ENCODE measurements at regions not wholly inside any gene's neighbourhood (a gene's known extent, or its start where the extent isn't known, plus 50 kb on each side); places are given as distances from the start of the nearest gene placed in this dataset.

DNA sequence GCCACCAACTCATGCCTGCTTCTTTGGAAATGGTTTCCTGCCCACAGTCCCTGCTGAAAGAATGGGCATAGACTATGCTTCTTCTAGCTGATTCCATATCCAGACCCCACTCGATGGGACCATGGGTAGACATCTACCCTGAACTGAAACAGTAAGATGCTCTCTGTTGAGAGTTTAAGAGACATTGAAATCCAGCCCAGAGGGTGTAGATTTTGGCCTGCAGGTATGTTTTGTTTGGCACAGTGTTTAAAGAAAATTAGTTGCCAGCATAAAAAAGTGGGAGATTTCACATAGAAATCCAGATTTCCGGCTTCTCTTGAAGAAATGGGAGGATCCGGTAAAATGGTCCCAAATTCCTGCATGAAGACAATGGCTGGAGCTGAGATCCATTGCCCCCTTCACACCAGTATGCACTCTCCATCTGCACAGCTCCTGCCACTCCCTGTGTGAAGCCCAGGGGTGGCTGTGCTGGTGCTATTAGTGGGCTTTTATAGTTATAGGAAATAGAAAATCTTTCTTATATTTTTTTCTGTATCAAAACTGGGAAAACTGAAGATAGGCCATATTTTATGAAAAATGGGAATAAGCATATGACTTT is 218.1 kb downstream of the PTEN start:
- Histone ChIP-seq H3K36me3 (ENCODE audit: control insufficient read depth, insufficient read depth, low read length) (no peaks in the 10 kb centered on the region), H3K27me3 (replicated peaks; ENCODE audit: control insufficient read depth, insufficient read depth, low read length) (no peaks in the 10 kb centered on the region), H3K4me1 (peaks cover 22% of the 10 kb centered on the region), H3K4me3 (ENCODE audit: low read depth, low read length) (no peak overlapping the region), H3K9me3 (no peaks in the 10 kb centered on the region)
- Mint-ChIP-seq H3K4me3 (ENCODE audit: unreplicated experiment) (no peak overlapping the region), H3K27ac (ENCODE audit: unreplicated experiment) (no peak overlapping the region), H3K27me3 (ENCODE audit: insufficient read depth, unreplicated experiment) (no peaks in the 10 kb centered on the region), H3K36me3 (ENCODE audit: insufficient read depth, unreplicated experiment) (no peaks in the 10 kb centered on the region), H3K9me3 (ENCODE audit: unreplicated experiment) (no peaks in the 10 kb centered on the region), H3K4me1 (ENCODE audit: low read depth, unreplicated experiment) (peaks cover 18% of the 10 kb centered on the region)
- TF ChIP-seq, protein P1, sequence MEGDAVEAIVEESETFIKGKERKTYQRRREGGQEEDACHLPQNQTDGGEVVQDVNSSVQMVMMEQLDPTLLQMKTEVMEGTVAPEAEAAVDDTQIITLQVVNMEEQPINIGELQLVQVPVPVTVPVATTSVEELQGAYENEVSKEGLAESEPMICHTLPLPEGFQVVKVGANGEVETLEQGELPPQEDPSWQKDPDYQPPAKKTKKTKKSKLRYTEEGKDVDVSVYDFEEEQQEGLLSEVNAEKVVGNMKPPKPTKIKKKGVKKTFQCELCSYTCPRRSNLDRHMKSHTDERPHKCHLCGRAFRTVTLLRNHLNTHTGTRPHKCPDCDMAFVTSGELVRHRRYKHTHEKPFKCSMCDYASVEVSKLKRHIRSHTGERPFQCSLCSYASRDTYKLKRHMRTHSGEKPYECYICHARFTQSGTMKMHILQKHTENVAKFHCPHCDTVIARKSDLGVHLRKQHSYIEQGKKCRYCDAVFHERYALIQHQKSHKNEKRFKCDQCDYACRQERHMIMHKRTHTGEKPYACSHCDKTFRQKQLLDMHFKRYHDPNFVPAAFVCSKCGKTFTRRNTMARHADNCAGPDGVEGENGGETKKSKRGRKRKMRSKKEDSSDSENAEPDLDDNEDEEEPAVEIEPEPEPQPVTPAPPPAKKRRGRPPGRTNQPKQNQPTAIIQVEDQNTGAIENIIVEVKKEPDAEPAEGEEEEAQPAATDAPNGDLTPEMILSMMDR (IDR thresholded peaks at IDR 0.05; ENCODE audit: insufficient read depth in 1 of 2, low read depth in 1 of 2, low read length in 1 of 2, severe bottlenecking in 1 of 2, unreplicated experiment in 1 of 2) = no peak
- no peak for DNase-seq
- CTCF ChIA-PET = no interaction called here
- intact Hi-C loops (cut with micrococcal nuclease; ENCODE audit: unreplicated experiment) = no loop called here
- no TSS peak for BruUV-seq (replicated peaks)
- POLR2A ChIA-PET = no interaction called here

DNA sequence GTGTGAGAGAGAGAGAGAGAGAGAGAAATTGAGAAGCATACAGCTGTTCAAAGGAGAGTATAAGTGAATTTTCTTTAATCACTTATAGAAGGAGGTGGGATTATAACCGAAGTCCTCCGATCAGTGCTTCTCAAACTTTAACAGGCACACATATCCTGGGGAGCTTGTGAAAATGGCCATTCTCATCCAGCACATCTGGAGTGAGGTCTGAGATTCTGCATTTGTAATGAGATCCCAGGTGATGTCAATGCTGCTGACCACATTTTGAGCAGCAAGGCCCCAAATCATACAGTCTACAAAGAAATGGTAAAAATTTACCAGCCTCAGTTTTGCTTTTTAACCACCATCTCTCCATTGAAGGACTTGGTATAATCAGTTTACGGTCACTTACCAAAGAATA is 219.0 kb downstream of the PTEN start:
- H3K9me3 ChIP-seq = no peaks in the 10 kb centered on the region
- no TSS peak for BruUV-seq (replicated peaks)
- POLR2A ChIA-PET = no interaction called here
- CTCF ChIA-PET = no interaction called here
- peaks cover 22% of the 10 kb centered on the region for H3K4me1 ChIP-seq
- Mint-ChIP-seq H3K27me3 (ENCODE audit: insufficient read depth, unreplicated experiment) (no peaks in the 10 kb centered on the region), H3K9me3 (ENCODE audit: unreplicated experiment) (no peaks in the 10 kb centered on the region), H3K27ac (ENCODE audit: unreplicated experiment) (no peak overlapping the region), H3K36me3 (ENCODE audit: insufficient read depth, unreplicated experiment) (no peaks in the 10 kb centered on the region), H3K4me1 (ENCODE audit: low read depth, unreplicated experiment) (peaks cover 21% of the 10 kb centered on the region), H3K4me3 (ENCODE audit: unreplicated experiment) (no peak overlapping the region)
- no peaks in the 10 kb centered on the region for H3K27me3 ChIP-seq (replicated peaks; ENCODE audit: control insufficient read depth, insufficient read depth, low read length)
- TF ChIP-seq, protein P1 (IDR thresholded peaks at IDR 0.05; ENCODE audit: insufficient read depth in 1 of 2, low read depth in 1 of 2, low read length in 1 of 2, severe bottlenecking in 1 of 2, unreplicated experiment in 1 of 2) = no peak
- intact Hi-C loops (cut with micrococcal nuclease; ENCODE audit: unreplicated experiment) = no loop called here
- no peaks in the 10 kb centered on the region for H3K36me3 ChIP-seq (ENCODE audit: control insufficient read depth, insufficient read depth, low read length)
- DNase-seq = no peak
- H3K4me3 ChIP-seq (ENCODE audit: low read depth, low read length) = no peak overlapping the region

DNA sequence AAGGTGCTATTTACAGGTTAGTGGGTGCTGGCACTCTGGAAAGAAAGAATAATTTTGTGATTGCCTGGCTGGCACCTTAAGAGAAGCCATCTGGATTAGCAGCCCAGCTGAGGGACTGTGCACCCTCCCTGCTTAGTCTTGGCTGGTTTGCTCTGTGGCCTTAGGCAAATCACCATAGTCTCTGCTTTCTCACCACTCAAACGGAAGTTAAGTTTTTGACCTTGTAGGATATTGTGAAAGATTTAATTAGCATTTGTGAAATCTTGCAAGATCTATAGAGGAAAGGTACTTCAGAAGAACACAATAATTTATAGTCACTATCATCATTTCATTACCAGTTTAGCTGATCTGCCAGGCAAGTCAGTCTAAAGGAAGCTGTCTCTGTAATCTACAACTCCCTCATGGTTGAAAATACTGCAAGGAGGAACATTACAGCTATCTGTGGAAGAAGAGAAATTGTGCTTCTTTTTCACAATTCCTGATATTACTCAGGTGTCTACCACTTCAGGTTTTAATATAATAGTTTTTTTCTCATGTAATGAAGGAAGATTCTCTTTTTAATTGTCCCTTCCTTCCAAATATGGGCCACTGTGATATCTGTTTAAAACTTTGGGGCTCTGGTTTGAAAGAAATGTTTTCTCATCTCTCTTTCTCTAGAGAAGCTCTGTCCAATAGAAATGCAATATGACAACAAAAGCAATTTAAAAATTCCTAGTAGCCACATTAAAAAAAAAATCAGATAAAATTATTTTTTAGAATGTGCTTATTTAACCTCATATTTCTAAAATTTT is 219.6 kb downstream of the PTEN start:
- no peak for DNase-seq
- Mint-ChIP-seq H3K27ac (ENCODE audit: unreplicated experiment) (no peak overlapping the region), H3K4me1 (ENCODE audit: low read depth, unreplicated experiment) (peaks cover 24% of the 10 kb centered on the region), H3K4me3 (ENCODE audit: unreplicated experiment) (no peak overlapping the region), H3K9me3 (ENCODE audit: unreplicated experiment) (no peaks in the 10 kb centered on the region), H3K36me3 (ENCODE audit: insufficient read depth, unreplicated experiment) (no peaks in the 10 kb centered on the region), H3K27me3 (ENCODE audit: insufficient read depth, unreplicated experiment) (no peaks in the 10 kb centered on the region)
- Histone ChIP-seq H3K4me3 (ENCODE audit: low read depth, low read length) (no peak overlapping the region), H3K9me3 (no peaks in the 10 kb centered on the region), H3K27me3 (replicated peaks; ENCODE audit: control insufficient read depth, insufficient read depth, low read length) (no peaks in the 10 kb centered on the region), H3K36me3 (ENCODE audit: control insufficient read depth, insufficient read depth, low read length) (no peaks in the 10 kb centered on the region), H3K4me1 (peaks cover 22% of the 10 kb centered on the region)
- CTCF ChIA-PET = no interaction called here
- intact Hi-C loops (cut with micrococcal nuclease; ENCODE audit: unreplicated experiment) = no loop called here
- no TSS peak for BruUV-seq (replicated peaks)
- TF ChIP-seq, protein P1 (IDR thresholded peaks at IDR 0.05; ENCODE audit: insufficient read depth in 1 of 2, low read depth in 1 of 2, low read length in 1 of 2, severe bottlenecking in 1 of 2, unreplicated experiment in 1 of 2) = no peak
- POLR2A ChIA-PET = no interaction called here
